D721Med (cell line): ENCODE measurements at regions not wholly inside any gene's neighbourhood (a gene's known extent, or its start where the extent isn't known, plus 50 kb on each side); places are given as distances from the start of the nearest gene placed in this dataset.

ENCODE experiments used
- DNase-seq: peaks from one replicate; pipeline ENCODE4 v3.0.0; 2011; ENCODE audit warnings: low spot score; ENCODE audit not compliant: insufficient read length
- FAIRE-seq: peaks from 2 replicates; lab custom pipeline; 2011; peaks lifted over from hg19 to GRCh38; lab: Jason Lieb, UNC
- CTCF ChIP-seq: IDR thresholded peaks from 2 replicates; pipeline ENCODE4 v1.5.1; 2012; ENCODE audit warnings: mild to moderate bottlenecking, control low read depth; ENCODE audit not compliant: insufficient read depth; ENCODE audit errors: missing control alignments

- no peak for FAIRE-seq
- no peak for DNase-seq
- no peak for TF ChIP-seq CTCF
These were observed 60.8 kb downstream of the CCNA1 start for GRCh38 chr13:36493046-36493445.

GRCh38 chr13:36495431-36495830, 63.1 kb downstream of the CCNA1 start:
- FAIRE-seq (no peak), DNase-seq (no peak)
- no peak for TF ChIP-seq CTCF

- TF ChIP-seq CTCF, result no peak
- FAIRE-seq, result no peak
- no peak for DNase-seq
These were observed 77.1 kb downstream of the CCNA1 start for GRCh38 chr13:36509369-36509768.

GRCh38 chr13:36512771-36513170, 80.5 kb downstream of the CCNA1 start:
- FAIRE-seq, result no peak
- TF ChIP-seq CTCF, result no peak
- no peak for DNase-seq

- FAIRE-seq (no peak), DNase-seq (no peak)
- TF ChIP-seq CTCF, result no peak
These were observed 81.0 kb downstream of the CCNA1 start for GRCh38 chr13:36513266-36513665.

- TF ChIP-seq CTCF, result no peak
These were observed 83.2 kb downstream of the CCNA1 start for GRCh38 chr13:36515466-36515865.

GRCh38 chr13:36516225-36516624, 83.9 kb downstream of the CCNA1 start:
- TF ChIP-seq CTCF, result no peak
- no peak for FAIRE-seq
- no peak for DNase-seq

More at GRCh38 chr13:36515466-36515865, 83.2 kb downstream of the CCNA1 start:
- peak; percentile 94 for FAIRE-seq
- peak; percentile 37 for DNase-seq
